ENCODE measurements at regions not wholly inside any gene's neighbourhood (a gene's known extent, or its start where the extent isn't known, plus 50 kb on each side); places are given as distances from the start of the nearest gene placed in this dataset.
A peak's percentile ranks its signal among the peaks of the same experiment; 100 is the strongest.

DNA sequence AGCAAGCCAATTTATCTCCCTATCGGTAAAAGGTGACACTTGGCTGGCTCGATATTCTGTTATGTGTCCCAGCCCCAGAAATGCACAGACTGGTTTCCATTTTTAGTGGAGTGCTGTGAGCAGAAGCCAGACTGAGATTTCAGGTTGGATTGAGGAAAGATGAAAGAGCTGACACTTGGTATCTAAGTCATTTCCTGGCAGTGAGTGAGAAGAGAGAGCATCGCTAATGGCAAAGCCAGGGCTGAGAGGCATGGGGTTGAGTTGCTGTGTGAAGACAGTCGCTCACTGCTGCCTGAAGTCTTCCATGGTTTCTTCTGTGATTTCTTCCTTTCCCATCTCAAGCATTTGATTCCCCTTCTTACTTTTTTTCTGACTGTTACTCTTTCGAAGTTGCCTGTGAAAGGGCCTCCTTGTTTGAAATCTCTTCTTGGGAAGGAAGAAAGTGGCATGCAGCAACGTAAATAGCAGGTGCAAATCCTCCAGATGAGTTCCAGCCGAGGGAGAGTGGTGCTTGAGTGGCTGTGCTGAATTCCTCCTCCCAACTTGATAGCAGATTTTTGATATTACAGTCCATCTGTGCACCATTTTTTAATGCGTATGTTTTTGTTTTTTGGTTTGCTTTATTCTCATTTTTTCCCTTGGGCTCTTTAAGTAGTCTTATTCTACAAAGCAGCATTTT, 109.2 kb upstream of the LIMCH1 start:
- DNase-seq = no peak

DNA sequence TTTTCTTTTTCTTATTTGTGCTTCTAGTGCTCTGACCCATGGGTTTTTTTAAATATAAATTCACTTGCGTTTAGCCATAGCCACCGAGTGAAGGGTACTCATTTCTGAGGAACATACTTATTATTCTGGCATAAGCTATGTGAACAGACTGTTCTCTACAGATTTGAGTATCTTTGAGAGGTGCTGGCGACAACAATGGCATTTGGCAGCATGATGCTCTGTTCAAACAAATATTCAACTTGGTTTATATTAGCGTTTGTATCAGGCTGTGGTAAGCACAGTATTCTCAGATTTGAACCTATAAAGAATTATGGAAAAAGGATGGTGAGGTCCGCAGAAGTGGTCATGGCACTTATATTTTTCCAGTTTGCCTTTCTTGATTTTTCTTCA, 108.7 kb upstream of the LIMCH1 start:
- no peak for DNase-seq

DNA sequence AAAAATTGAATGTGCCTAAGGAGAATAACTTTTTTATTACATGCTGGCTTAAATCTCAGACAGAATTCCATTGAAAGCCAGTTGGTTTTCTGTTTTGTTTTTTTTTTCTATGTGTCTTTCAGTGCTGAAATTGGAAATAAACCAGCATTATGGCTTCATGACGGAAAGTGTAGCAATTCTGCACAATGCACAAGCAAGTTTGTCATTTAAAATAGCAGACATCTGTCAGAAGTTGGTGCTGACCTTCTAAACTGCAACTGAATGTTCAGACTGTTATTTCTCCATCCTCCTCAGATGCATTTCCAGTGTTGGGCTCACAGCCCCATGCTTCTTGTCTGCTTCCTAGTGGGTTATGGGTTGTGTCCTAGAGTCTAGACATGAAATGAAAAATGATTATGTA, 107.2 kb upstream of the LIMCH1 start:
- no peak for DNase-seq

DNA sequence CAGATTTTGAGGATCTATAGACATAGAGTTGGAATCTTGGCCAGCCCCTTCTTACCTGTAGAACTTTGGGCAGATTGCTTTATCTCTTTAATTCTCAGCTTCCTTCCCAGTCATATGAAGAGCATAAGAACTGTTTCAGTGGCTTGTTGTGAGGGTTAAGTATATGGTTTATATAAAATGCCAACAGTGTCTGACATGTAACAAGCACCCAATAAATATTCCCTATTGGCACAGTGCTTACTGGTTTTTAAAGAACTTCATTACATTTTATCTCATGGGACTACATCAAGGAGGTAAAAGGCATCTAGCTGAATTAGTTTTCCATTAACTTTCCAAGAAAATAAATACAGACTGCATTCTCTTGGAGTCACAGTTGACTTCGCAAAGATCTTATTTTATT, 106.7 kb upstream of the LIMCH1 start:
- no peak for DNase-seq

DNA sequence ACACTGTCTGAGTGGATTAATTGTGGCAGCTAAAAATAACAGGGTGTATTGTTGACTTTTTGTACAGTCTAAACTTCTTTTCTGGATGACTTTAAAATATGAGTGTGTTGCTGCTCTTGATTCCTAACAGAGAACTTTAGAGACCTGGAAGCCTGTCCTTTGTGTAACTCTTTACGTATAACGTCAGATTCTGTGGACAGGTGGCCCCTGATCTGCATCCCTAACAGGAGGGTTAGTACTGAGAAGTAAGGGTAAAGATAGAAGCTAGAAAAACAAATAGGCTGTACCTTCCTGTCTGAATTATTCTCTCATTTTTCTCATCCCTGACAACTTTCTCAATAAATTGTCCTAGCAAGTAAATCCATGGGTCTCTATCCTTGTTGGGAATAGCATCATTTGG, 105.7 kb upstream of the LIMCH1 start:
- no peak for DNase-seq

DNA sequence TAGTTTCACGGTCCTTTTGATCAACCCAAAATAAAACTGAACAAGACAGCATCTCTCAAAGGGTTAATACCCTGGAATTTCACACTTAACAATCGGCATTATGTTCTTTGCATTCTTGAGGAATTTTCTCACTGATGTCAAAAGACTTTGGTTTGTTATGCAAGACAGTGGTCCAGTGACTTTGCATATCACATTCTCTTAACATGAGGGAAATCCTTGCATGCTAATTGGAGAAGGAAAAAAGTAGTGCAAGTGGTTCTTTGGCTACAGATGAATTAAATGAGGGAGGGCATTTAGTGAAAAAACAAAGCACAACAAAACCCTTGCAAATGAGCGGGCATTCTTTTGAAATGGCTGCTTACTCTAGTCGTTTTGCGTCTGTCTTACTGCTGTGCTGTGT, 105.1 kb upstream of the LIMCH1 start:
- DNase-seq = peak; percentile 14 to 37

DNA sequence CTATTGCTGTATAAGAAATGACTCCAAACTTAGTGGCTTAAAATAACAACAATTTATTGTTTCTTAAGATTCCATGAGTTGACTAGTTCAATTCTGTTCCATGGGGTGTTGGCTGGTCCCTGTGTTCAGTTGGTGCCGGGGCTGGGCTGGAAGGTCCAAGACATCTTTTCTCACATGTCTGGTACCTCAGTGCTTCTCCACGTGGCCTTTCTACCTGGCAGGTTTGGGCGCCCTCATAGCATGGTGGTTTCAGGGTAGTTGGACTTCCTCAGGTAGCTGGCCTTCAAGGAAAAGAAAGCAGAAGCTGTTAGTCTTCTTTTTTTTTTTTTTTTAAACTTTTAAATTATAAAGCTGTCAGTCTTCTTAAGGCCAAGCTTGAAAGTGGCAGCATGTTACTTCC, 104.6 kb upstream of the LIMCH1 start:
- no peak for DNase-seq

DNA sequence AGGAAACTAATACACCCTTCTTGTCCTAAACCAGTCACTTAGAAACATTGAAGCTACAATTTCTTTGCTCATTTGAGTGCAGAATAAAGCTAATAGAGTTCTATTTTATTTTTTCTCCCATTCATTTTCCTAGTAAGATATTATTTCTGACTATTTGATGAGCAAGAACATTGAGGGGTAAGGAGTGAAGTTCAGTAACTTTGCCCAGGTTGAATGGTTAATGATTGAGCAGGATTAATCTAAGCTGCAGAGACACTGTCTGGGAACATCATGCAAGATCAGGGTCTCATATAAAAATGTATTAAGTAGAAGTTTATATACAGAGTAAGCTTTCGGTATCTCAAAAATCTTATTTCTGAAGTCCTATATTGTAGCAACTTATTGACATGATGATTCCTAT, 102.4 kb upstream of the LIMCH1 start:
- no peak for DNase-seq

DNA sequence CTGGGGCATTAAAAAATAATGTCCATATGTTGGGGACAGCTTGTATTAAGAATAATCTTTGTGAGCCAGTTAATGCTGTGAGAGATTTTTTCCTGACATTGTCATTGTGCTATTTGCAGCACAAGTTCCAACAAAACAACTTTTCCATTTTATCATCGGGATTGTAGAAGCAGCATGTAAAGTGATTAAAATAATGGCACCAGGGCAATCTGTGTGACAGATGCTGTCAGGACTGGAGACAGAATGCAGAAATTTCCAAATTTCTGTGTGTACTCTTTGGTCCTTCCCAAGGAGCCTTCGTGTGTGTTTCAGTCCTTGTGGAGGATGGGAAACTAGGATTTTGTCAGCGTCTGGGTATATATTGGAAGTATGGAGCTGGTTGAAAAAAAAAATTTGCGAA, 101.5 kb upstream of the LIMCH1 start:
- no peak for DNase-seq

DNA sequence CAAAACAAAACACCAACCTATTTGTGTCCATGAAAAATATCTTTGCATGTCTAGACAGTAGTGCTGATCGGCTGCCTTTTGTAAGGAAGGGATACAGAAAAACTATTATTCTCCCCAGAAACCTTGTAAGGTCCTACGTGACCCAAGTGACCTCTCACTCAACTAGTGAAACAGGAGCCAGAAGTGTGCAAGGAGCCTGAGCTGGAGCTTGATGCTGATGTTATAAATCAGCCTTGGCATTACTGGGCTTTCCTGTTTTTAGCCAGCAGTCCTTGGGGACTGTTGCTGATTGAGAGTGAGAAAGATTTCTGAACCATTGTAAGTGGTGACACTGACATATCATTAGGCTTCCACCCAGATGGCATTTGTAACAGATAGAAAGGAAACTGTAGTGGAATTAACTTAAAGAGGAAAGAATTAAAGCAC, 100.8 kb upstream of the LIMCH1 start:
- no peak for DNase-seq

DNA sequence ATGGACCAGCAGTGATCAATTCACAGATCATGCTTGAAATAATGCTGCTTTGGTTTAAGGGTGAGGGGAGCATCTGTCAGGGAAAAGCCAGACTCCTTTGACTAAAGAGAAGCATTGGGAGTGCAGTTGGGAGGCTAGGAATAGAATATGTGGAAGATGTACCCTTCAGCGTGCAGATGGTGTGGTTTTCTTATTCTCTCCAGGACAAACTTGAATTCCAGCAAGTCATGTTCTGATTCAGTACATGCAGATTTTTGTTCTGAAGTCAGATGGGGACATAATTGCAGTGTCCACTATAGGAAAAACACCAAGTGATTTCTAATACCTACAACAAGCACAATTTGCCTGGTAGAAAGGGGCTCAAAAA, 99.0 kb upstream of the LIMCH1 start:
- DNase-seq = no peak

DNA sequence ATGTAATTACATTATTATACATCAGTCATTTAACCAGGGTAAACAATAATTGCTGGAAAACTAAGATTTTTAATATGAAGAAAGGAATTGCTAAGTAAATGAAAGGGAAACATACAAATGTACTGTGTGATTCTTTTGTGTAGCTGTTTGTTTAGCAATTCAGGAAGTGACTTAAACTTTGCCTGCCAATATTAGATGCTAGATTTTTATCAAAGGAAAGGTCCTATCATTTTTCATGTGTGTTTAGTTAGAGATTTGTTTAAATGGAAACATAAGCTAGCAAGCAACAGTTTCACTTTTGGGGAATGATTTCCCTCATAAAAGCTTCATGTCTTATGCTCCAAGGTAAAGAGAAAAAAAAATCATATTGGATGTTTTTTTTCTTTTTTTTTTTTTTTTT, 95.1 kb upstream of the LIMCH1 start:
- DNase-seq = no peak

DNA sequence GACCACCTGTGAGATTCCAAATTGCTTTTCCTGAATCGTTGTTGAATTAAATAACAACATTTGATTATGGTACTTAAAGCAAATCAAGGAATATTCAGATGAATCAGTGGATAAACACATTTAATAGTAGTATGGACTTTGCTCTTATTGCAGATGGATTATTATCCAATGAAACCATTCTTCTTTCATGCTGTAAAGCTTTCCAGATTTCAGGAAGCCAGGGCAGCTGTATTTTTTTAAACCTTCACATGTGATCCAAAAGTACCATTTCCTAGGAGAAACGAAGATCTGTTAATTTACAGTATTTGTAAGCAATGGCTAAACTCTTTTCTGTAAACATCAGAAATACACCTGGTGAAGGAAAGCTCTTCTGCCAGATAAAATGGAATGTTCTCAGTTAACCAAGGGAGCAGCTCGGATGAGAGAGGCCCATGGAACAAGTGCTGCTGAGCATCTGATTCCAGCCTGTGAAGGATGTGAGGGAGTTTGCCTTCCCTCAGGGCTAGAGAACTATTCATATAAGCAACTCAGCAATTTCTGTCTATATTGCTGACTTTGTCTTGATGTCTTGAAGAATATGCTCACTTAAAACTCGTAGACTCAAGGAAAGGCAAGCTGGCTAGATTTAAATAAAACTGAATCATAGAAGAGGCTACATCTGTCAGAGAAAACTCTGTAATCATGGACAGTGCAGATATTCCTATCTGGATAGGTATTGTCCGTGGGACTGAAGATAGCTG, 94.4 kb upstream of the LIMCH1 start:
- DNase-seq = no peak

DNA sequence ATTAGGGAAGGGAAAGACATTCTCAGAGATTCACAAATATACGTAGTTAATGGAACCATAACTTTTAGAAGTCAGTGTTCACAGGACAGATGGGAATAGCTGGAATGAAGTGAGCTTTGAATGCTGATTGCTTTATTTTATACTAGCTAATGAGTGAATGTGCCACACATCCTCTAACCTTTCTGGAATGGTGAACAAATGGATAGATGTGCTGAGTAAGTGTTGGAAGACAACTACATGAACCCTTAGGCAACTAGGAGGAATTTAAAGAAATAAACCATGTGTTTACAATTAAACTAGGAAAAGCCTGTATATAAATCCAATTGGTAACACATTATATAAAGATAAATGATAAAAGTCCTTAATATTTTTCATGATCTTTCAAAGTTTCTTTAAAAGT, 91.6 kb upstream of the LIMCH1 start:
- DNase-seq = no peak

DNA sequence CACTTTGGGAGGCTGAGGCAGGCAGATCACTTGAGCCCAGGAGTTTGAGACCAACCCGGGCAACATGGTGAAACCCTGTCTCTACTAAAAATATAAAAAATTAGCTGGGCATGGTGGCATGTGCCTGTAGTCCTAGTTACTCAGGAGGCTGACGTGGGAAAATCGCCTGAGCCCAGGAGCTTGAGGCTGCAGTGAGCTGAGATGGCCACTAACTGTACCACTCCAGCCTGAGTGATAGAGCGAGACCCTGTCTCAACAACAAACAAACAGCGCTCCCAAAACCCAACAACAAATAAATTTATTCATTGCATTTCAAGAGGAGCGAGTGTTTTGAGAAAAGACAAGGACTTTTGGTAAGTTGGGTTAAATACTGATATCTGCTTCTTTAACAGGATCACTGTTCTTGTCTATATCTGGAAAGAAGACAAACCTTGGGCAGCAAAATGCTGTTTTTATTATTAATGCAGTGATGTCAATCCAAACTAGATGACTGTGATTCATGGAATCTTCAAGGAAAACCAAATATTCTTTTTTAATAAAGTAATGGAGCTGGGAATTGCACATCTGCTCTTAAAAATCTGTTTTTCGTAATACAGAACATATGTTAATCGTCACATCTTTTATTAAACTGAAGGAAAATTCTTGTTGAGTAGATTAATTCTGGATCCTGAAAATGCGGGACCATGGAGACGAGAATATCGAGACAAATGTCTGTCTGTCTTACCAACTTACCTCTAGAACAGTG, 90.8 kb upstream of the LIMCH1 start:
- DNase-seq = no peak

DNA sequence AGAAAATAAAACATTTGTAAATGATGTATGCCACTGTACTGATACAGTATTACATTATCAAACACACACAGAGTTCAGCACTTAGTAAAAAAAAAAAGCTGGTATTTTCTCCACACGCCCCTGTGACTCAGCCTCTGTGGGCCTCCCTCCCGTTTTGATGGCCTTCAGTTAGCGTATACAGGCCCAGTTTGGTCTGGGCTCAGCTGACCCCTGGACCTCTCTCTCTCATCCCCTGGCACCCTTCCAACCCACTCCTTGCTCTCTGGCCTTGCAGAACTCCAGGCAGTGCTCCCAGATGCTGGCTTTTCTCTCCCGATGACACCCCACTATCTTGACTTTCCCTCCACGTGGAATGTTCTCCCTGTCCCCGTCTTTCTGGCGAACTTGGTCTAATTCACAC, 89.0 kb upstream of the LIMCH1 start:
- no peak for DNase-seq

DNA sequence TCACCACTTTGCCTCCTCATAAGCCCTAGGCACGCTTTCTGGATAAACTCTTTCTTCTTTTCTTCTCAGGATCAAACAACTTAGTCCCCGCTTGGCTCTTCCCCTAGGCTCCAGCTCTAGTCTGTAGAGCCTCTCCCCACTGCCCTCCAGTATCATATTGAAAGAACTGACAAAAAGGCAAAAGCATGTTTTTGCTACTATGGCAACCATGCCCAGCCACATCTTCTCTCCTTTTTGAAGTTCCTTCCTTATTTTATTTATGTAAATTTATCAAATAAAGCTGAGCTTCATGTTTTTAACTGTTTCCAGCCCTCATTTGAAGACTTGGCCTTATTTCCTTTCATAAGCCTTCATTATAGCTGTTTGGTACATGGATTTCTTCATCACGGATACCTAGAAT, 86.0 kb upstream of the LIMCH1 start:
- no peak for DNase-seq

DNA sequence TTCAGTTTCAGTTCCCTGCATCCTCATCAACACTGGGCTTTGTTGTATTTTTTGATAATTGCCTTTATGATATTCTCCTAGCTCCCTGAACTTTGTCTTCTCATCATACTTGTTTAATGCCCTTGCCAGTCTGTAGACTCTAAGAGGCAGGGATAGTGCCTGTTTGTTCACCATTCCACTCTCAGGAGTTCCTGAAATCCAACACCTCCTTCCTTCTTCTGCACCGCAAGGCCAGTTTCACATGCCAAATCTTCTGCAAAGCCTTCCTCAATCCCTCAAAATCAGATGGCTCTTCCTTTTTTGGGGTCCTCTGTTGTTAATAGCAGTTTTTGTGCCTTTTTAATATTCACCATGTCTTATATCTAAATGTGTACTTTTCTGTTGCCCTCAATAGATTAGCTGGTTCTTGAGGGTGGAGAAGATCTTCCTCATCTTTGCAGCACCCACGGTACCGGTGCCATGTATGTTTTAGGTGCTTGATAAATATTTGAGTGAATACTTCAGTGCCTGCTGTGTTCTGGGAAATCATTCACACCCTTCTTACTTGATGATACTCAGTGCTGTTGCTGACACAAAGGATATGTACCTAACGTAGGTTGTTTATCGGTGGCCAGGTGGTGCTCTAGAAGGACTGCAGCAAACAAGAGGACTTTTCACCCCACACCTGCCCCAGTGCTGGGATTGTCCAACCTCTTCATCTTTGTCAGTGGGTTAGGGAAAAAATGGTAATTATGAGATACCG, 85.3 kb upstream of the LIMCH1 start:
- peak; percentile 37 to 44 for DNase-seq

DNA sequence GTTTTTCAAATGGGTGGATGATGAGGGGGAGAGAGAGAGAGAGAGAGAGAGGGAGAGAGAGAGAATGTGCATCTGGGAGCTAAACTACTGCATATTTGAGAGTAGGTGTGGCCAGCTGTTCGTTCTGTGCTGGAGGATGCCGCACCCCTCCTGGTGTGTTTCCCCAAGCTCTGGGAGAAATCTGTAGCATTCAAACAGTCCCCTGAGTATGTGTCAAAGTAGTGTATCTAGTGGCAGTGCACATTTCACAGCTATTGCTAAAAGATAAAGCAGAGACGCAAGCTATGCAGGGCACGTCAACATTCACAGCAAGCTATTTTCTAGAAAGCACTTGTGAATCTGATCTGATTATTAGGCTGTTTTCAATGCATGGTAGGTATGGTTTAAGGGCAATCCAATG, 83.5 kb upstream of the LIMCH1 start:
- DNase-seq = no peak

DNA sequence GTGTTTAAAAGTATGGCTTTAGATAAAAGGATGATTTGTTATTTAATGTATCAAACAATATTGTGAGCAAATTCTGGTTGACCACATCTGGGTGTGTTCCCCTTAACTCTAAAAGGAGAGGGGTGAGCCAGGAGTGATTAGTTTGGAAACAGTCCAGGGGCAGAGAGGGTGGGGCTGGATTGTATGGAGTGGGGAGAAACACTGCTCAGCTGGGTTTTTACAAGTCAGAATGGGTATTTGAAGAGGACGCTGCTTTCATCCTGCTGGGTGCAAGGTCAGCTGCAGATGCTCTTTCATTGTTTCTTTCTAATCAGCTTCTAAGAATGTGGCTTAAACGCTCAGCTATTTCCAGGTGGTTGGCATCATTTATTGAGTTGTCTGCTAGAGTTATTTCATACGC, 82.8 kb upstream of the LIMCH1 start:
- no peak for DNase-seq

DNA sequence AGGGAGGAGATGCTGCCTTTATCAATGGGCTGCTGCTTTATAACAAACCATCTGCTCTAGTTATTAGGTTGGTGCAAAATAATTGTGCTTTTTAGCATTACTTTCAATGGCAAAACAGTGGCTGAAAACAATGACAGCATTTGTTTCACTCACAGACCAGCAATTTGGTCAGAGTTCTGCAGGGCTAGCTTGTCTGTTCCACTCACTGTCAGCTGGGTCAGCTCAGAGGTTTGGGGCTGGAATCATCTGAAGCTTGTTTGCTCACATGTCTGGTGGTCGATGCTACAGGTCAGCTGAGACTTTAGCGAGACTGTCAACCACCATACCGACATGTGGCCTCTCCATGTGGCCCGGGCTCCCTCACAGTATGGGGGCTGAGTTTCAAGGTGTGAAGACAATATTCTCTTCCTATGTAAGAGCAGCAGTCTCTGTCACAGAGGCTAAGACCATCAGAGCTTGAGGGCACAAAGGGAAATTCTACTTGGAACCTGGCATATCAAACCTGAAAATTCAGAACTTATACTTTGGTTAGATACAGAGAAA, 81.3 kb upstream of the LIMCH1 start:
- no peak for DNase-seq

DNA sequence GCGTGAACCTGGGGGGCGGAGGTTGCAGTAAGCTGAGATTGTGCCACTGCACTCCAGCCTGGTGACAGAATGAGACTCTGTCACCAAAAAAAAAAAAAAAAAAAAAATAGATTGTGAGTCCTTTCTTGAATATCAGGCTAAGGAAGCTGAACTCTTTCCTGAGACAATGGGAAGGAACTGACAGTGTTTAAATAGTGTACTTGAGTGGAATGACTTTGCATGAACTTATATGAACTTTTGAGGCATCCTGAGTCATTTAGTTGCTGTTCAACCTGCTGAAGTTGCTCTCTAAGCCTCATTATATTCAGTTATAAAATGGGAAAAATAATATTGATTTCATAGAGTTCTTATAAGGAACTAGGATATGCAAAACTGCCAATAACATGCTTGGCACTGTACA, 79.3 kb upstream of the LIMCH1 start:
- no peak for DNase-seq

DNA sequence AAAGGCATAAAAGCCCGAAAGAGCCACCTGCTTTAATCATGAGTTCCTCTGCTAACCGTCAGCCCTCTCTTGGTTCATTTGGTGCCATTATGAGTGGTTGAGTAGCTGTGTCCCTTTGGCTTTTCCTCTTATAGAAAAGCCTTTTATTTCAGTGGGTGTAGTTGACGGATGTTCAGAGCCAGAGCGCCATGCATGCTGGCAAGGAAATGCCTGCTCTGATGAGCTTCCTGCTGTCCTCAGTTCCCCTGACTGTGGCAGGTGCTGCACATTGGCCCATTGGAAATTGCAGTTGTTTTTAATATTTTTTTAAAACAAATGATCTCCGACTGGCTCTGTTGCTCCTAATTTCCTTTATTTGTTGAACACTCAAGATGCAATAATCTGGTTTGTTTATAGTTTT, 77.3 kb upstream of the LIMCH1 start:
- no peak for DNase-seq

Measured in inflammatory macrophage (primary cell).